Stomach (tissue), 8 donors: ENCODE measurements at regions not wholly inside any gene's neighbourhood (a gene's known extent, or its start where the extent isn't known, plus 50 kb on each side); places are given as distances from the start of the nearest gene placed in this dataset.

ENCODE experiments used
- DNase-seq, 2 donors: peaks; one replicate each; pipeline versions ENCODE4 v3.0.0 to v3.0.0-alpha.2; 2013 to 2019
- H3K27ac ChIP-seq, 5 donors: fragments of 200-600 bp in 4 of 5; sonication (generic) in 4 of 5; one replicate each; pipeline ENCODE4 v1.5.1; 2013 to 2019; ENCODE audit warnings: mild to moderate bottlenecking in 1 of 5, moderate library complexity in 1 of 5
- H3K27me3 ChIP-seq, 3 donors: fragments of 200-600 bp; sonication (generic); one replicate each; pipeline ENCODE4 v1.5.1; 2017 to 2019; ENCODE audit warnings: mixed run types in 1 of 3
- H3K36me3 ChIP-seq, 4 donors: fragments of 200-600 bp; sonication (generic); 1 replicate in 3 of 4; 2 replicates in 1 of 4; pipeline ENCODE4 v1.5.1; 2016 to 2019
- H3K4me1 ChIP-seq, 4 donors: fragments of 200-600 bp; sonication (generic); one replicate each; pipeline ENCODE4 v1.5.1; 2016 to 2019
- H3K4me3 ChIP-seq, 4 donors: fragments of 200-600 bp; sonication (generic) in 3 of 4; one replicate each; pipeline ENCODE4 v1.5.1; 2016 to 2019; ENCODE audit warnings: mild to moderate bottlenecking in 1 of 4
- H3K9me3 ChIP-seq, 4 donors: fragments of 200-600 bp; sonication (generic); one replicate each; pipeline ENCODE4 v1.5.1; 2016 to 2019
- EP300 ChIP-seq: sonication (generic); formaldehyde crosslinking; IDR thresholded peaks from one replicate; pipeline ENCODE4 v1.6.1; 2017; ENCODE audit warnings: antibody characterized with exemption
- POLR2A ChIP-seq, 4 donors: fragments of 450-650 bp; IDR thresholded peaks; one replicate each; pipeline ENCODE4 v1.6.1; 2016; ENCODE audit warnings: antibody characterized with exemption in 4 of 4, control low read depth in 2 of 4, mild to moderate bottlenecking in 1 of 4, moderate library complexity in 1 of 4
- POLR2AphosphoS5 ChIP-seq, 3 donors: sonication (generic); formaldehyde crosslinking; IDR thresholded peaks; one replicate each; pipeline ENCODE4 v1.6.1; 2016; ENCODE audit warnings: antibody characterized with exemption in 3 of 3
- WGBS, 5 donors: extraction: QIAGEN DNeasy Blood & Tissue Kit in 3 of 5; methylation state at CpG; one replicate each; pipeline versions ENCODE4 v1.1.5 to v1.1.7; 2013 to 2018; 5-methylcytosine and 5-hydroxymethylcytosine counted together
- intact Hi-C: fragments of 100-400 bp; cut with DNase I; formaldehyde crosslinking; loops from one replicate; pipeline ENCODE4 v1.15.1; 2023; ENCODE audit warnings: low total_unique reads
- TF ChIP-seq, protein P1 (sequence below), 7 experiments: fragments of 450-650 bp in 4 of 7; fragments of 200-600 bp in 3 of 7; sonication (generic) in 3 of 7; IDR thresholded peaks; one replicate each; pipeline ENCODE4 v1.5.1; 2016 to 2019; ENCODE audit warnings: antibody characterized with exemption in 7 of 7, control low read depth in 2 of 7, mild to moderate bottlenecking in 1 of 7
- donor health status: healthy with polysubstance abuse.
- donor health status: Bipolar disorder and iron deficiency.
- donor health status: healthy.

GRCh38 chr18:40576507-40577115 lies 1378.4 kb upstream of the PIK3C3 start:
- no peaks in the 10 kb centered on the region for H3K4me1 ChIP-seq
- H3K27ac ChIP-seq: no peak overlapping the region
- H3K9me3 ChIP-seq: no peaks in the 10 kb centered on the region
- H3K27me3 ChIP-seq: no peaks in the 10 kb centered on the region
- intact Hi-C loops: no loop called here
- 33 to 52% (median 47%) methylated on average over 4 of the region's 4 CpGs for WGBS, 5 donors
- no peak for TF ChIP-seq POLR2A (IDR thresholded peaks at IDR 0.05)
- TF ChIP-seq POLR2AphosphoS5 (IDR thresholded peaks at IDR 0.05): no peak
- TF ChIP-seq EP300: no peak
- TF ChIP-seq, protein P1, sequence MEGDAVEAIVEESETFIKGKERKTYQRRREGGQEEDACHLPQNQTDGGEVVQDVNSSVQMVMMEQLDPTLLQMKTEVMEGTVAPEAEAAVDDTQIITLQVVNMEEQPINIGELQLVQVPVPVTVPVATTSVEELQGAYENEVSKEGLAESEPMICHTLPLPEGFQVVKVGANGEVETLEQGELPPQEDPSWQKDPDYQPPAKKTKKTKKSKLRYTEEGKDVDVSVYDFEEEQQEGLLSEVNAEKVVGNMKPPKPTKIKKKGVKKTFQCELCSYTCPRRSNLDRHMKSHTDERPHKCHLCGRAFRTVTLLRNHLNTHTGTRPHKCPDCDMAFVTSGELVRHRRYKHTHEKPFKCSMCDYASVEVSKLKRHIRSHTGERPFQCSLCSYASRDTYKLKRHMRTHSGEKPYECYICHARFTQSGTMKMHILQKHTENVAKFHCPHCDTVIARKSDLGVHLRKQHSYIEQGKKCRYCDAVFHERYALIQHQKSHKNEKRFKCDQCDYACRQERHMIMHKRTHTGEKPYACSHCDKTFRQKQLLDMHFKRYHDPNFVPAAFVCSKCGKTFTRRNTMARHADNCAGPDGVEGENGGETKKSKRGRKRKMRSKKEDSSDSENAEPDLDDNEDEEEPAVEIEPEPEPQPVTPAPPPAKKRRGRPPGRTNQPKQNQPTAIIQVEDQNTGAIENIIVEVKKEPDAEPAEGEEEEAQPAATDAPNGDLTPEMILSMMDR (IDR thresholded peaks at IDR 0.05): no peak
- H3K4me3 ChIP-seq: no peak overlapping the region
- H3K36me3 ChIP-seq: no peaks in the 10 kb centered on the region
- no peak for DNase-seq

GRCh38 chr18:40570615-40571014 lies 1384.4 kb upstream of the PIK3C3 start:
- Histone ChIP-seq H3K27me3 (no peaks in the 10 kb centered on the region), H3K9me3 (no peaks in the 10 kb centered on the region), H3K4me3 (no peak overlapping the region), H3K36me3 (no peaks in the 10 kb centered on the region), H3K27ac (no peak overlapping the region), H3K4me1 (peaks cover 0 to 5% (median 0%) of the 10 kb centered on the region in 4 donors)
- WGBS, 5 donors: 60 to 79% (median 71%) methylated on average over 1 of the region's 1 CpG
- intact Hi-C loops: no loop called here
- TF ChIP-seq POLR2A (IDR thresholded peaks at IDR 0.05) (no peak), EP300 (no peak), POLR2AphosphoS5 (IDR thresholded peaks at IDR 0.05) (no peak)
- TF ChIP-seq, protein P1 (IDR thresholded peaks at IDR 0.05): no peak
- DNase-seq: no peak

DNA sequence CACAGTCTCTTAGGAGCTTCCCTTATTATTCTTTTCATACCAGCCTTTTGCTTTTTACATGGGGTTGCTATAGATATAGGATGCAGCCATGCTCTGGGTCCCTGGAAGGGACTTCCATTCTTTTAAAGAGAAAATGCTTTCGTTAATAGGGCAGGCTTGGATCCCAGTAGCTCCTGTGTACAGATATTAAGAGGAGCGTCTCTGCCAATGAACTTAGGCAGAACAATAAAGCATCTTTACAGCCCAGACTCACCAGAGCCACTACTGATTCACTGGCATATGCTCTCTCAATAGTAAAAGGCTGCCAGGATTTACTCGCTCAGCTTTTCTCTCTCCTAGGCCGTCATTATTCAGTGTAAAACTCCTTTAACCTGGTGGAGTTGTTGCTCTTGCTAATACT lies 1385.4 kb upstream of the PIK3C3 start:
- no peak overlapping the region for H3K4me3 ChIP-seq
- 63 to 90% (median 82%) methylated on average over 4 of the region's 4 CpGs for WGBS, 5 donors
- no peak for DNase-seq
- H3K27ac ChIP-seq: no peak overlapping the region
- H3K4me1 ChIP-seq: peaks cover 0 to 5% (median 0%) of the 10 kb centered on the region in 4 donors
- no peaks in the 10 kb centered on the region for H3K27me3 ChIP-seq
- intact Hi-C loops: no loop called here
- no peaks in the 10 kb centered on the region for H3K36me3 ChIP-seq
- H3K9me3 ChIP-seq: no peaks in the 10 kb centered on the region
- TF ChIP-seq, protein P1 (IDR thresholded peaks at IDR 0.05): no peak
- TF ChIP-seq POLR2AphosphoS5 (IDR thresholded peaks at IDR 0.05) (no peak), EP300 (no peak), POLR2A (IDR thresholded peaks at IDR 0.05) (no peak)

GRCh38 chr18:40566510-40566844 lies 1388.6 kb upstream of the PIK3C3 start:
- intact Hi-C loops: no loop called here
- TF ChIP-seq, protein P1 (IDR thresholded peaks at IDR 0.05): no peak
- TF ChIP-seq EP300 (no peak), POLR2AphosphoS5 (IDR thresholded peaks at IDR 0.05) (no peak), POLR2A (IDR thresholded peaks at IDR 0.05) (no peak)
- WGBS, 5 donors: 34 to 61% (median 37%) methylated on average over 1 of the region's 1 CpG
- Histone ChIP-seq H3K4me3 (no peak overlapping the region), H3K27me3 (no peaks in the 10 kb centered on the region), H3K27ac (no peak overlapping the region), H3K9me3 (no peaks in the 10 kb centered on the region), H3K36me3 (no peaks in the 10 kb centered on the region), H3K4me1 (peaks cover 0 to 5% (median 0%) of the 10 kb centered on the region in 4 donors)
- DNase-seq: no peak
